K562 (cell line): ENCODE measurements at regions not wholly inside any gene's neighbourhood (a gene's known extent, or its start where the extent isn't known, plus 50 kb on each side); places are given as distances from the start of the nearest gene placed in this dataset. TPM values are rescaled to one million over a fixed set of nuclear protein-coding genes. Genes with fewer than 3 reads are reported as not detected.

ENCODE experiments used
- CHD2 ChIP-seq: IDR thresholded peaks from 2 replicates; pipeline ENCODE4 v1.6.1; 2011; ENCODE audit warnings: low read depth, low read length
- COPS2 ChIP-seq: fragments of 450-650 bp; conservative IDR thresholded peaks from 2 replicates; pipeline ENCODE4 v1.6.1; 2016; ENCODE audit warnings: mild to moderate bottlenecking, moderate library complexity
- CREBBP ChIP-seq: IDR thresholded peaks from one replicate; pipeline ENCODE4 v1.6.1; 2012; ENCODE audit warnings: low read depth, mild to moderate bottlenecking, control low read depth, inconsistent platforms, low read length
- DACH1 ChIP-seq: fragments of 450-650 bp; IDR thresholded peaks from 2 replicates; pipeline ENCODE4 v1.6.1; 2018; ENCODE audit not compliant: partially characterized antibody
- IRF2 ChIP-seq: sonication (generic); formaldehyde crosslinking; IDR thresholded peaks from 2 replicates; pipeline ENCODE4 v1.8.1; 2022; ENCODE audit warnings: mild to moderate bottlenecking, missing genetic modification reagents
- KAT8 ChIP-seq: fragments of 450-650 bp; IDR thresholded peaks from 2 replicates; pipeline ENCODE4 v1.6.1; 2016; ENCODE audit warnings: low read depth, mild to moderate bottlenecking
- NR2F6 ChIP-seq: fragments of 450-650 bp; formaldehyde crosslinking; IDR thresholded peaks from 2 replicates; pipeline ENCODE4 v1.4.0; 2020; ENCODE audit warnings: mild to moderate bottlenecking
- RNF2 ChIP-seq: sonication (generic); IDR thresholded peaks from 2 replicates; pipeline ENCODE4 v1.6.1; 2016
- STAT5B ChIP-seq: fragments of 250-450 bp; sonication (Bioruptor Pico); IDR thresholded peaks from 2 replicates; pipeline ENCODE4 v1.8.0; 2021; ENCODE audit warnings: mild to moderate bottlenecking, inconsistent platforms
- TCF7 ChIP-seq: sonication (generic); IDR thresholded peaks from 2 replicates; pipeline ENCODE4 v1.6.1; 2016; ENCODE audit warnings: antibody characterized with exemption, borderline replicate concordance
- small RNA-seq: library from RNA; depleted of rRNA; stranded (forward); fragments of <200 nt; gene quantifications from one replicate; pipeline ENCODE3, GENCODE V24; 2014
- TF ChIP-seq, protein P1 (sequence below): IDR thresholded peaks from 2 replicates; pipeline ENCODE4 v1.6.1; 2011; ENCODE audit warnings: borderline replicate concordance, low read depth, mild to moderate bottlenecking, moderate library complexity, low read length; ENCODE audit not compliant: insufficient read depth, poor library complexity, severe bottlenecking

GRCh38 chr12:88437226-88437625 is 143.0 kb downstream of the KITLG start (continued):
- TF ChIP-seq NR2F6 (no peak), KAT8 (no peak), CHD2 (no peak), DACH1 (no peak), CREBBP (no peak), IRF2 (CRISPR knock-in tag) (no peak), RNF2 (no peak), COPS2 (no peak), STAT5B (CRISPR knock-in tag) (no peak), TCF7 (no peak)
- TF ChIP-seq, protein P1, sequence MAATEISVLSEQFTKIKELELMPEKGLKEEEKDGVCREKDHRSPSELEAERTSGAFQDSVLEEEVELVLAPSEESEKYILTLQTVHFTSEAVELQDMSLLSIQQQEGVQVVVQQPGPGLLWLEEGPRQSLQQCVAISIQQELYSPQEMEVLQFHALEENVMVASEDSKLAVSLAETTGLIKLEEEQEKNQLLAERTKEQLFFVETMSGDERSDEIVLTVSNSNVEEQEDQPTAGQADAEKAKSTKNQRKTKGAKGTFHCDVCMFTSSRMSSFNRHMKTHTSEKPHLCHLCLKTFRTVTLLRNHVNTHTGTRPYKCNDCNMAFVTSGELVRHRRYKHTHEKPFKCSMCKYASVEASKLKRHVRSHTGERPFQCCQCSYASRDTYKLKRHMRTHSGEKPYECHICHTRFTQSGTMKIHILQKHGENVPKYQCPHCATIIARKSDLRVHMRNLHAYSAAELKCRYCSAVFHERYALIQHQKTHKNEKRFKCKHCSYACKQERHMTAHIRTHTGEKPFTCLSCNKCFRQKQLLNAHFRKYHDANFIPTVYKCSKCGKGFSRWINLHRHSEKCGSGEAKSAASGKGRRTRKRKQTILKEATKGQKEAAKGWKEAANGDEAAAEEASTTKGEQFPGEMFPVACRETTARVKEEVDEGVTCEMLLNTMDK, result no peak

Small RNA genes lying in the stretch of these regions (small RNA-seq; reads per million reads assigned to genes)
- not detected for gene RF00019
